CD4-positive, alpha-beta T cell (primary cell): ENCODE measurements at regions not wholly inside any gene's neighbourhood (a gene's known extent, or its start where the extent isn't known, plus 50 kb on each side); places are given as distances from the start of the nearest gene placed in this dataset.
"Not testable (repeated sequence)": the region's sequence is repeated elsewhere in the genome, so short reads cannot be mapped to it uniquely, and the experiment has no call there.

Experiments
- ATAC-seq: fragments of 200-7000 bp; cut with Tn5 transposase; one replicate; pipeline ENCODE4 v1.10.0; 2022; ENCODE audit warnings: mild to moderate bottlenecking; ENCODE audit not compliant: poor library complexity
- CTCF ChIA-PET: fragments of 350-600 bp; sonication (Branson Sonifier 250); formaldehyde crosslinking; loops from one replicate; lab custom pipeline; 2021; ENCODE audit warnings: antibody characterized with exemption, inconsistent platforms; lab: Charles Lee
- POLR2A ChIA-PET: fragments of 350-600 bp; sonication (Branson Sonifier 250); formaldehyde crosslinking; loops from one replicate; lab custom pipeline; 2021; ENCODE audit warnings: antibody characterized with exemption, inconsistent platforms; lab: Charles Lee
- DNase-seq, 14 experiments: peaks; one replicate each; pipeline ENCODE4 v3.0.0-alpha.2; 2013 to 2020; ENCODE audit warnings: mixed read lengths in 2 of 14
- H3K27ac ChIP-seq, 2 donors: one replicate each; pipeline versions ENCODE4 v1.5.1 to v1.7.0; 2013; ENCODE audit warnings: low read length in 2 of 2, low read depth in 1 of 2, mild to moderate bottlenecking in 1 of 2
- H3K27me3 ChIP-seq, 2 experiments: 1 replicate in 1 of 2; 2 replicates in 1 of 2; pipeline versions ENCODE4 v1.6.1 to v1.7.0; 2013; ENCODE audit warnings: low read length in 2 of 2, control low read depth in 1 of 2, mild to moderate bottlenecking in 1 of 2, moderate library complexity in 1 of 2; ENCODE audit not compliant: insufficient read depth in 2 of 2, control insufficient read depth in 1 of 2
- H3K36me3 ChIP-seq: one replicate; pipeline ENCODE4 v1.6.1; 2013; ENCODE audit warnings: low read length, control low read depth; ENCODE audit not compliant: insufficient read depth
- H3K4me1 ChIP-seq: one replicate; pipeline ENCODE4 v1.6.1; 2013; ENCODE audit warnings: low read length, control low read depth; ENCODE audit not compliant: insufficient read depth
- H3K4me3 ChIP-seq: one replicate; pipeline ENCODE4 v1.5.1; 2013; ENCODE audit warnings: mild to moderate bottlenecking, low read length, moderate library complexity
- H3K9me3 ChIP-seq, 2 experiments: 1 replicate in 1 of 2; 2 replicates in 1 of 2; pipeline versions ENCODE4 v1.6.1 to v1.7.0; 2013; ENCODE audit warnings: low read length in 2 of 2, mild to moderate bottlenecking in 2 of 2, control low read depth in 1 of 2, moderate library complexity in 1 of 2; ENCODE audit not compliant: control insufficient read depth in 1 of 2, insufficient read depth in 1 of 2
- H3K27ac Mint-ChIP-seq: one replicate; pipeline ENCODE4 v1.8.0; 2020; ENCODE audit warnings: mixed read lengths
- H3K27me3 Mint-ChIP-seq: one replicate; pipeline ENCODE4 v1.8.0; 2021; ENCODE audit warnings: mixed read lengths
- H3K36me3 Mint-ChIP-seq: one replicate; pipeline ENCODE4 v1.8.0; 2021; ENCODE audit warnings: low read depth, mixed read lengths
- H3K4me1 Mint-ChIP-seq: one replicate; pipeline ENCODE4 v1.8.0; 2021; ENCODE audit warnings: low read depth, mixed read lengths
- H3K4me3 Mint-ChIP-seq: one replicate; pipeline ENCODE4 v1.8.0; 2020; ENCODE audit warnings: mild to moderate bottlenecking, mixed read lengths
- H3K9me3 Mint-ChIP-seq: one replicate; pipeline ENCODE4 v1.8.0; 2020; ENCODE audit warnings: mixed read lengths
- intact Hi-C, 2 experiments: fragments of 100-400 bp; cut with DNase I in 1 of 2; cut with micrococcal nuclease in 1 of 2; formaldehyde crosslinking; loops; one replicate each; pipeline versions ENCODE4 v1.15.1 to v1.9.0; 2023 to 2025; cut with DNase I, micrococcal nuclease
- TF ChIP-seq, protein P1 (sequence below): fragments of 200-600 bp; IDR thresholded peaks from one replicate; pipeline ENCODE4 v1.8.0; 2022; ENCODE audit warnings: antibody characterized with exemption, mild to moderate bottlenecking

DNA sequence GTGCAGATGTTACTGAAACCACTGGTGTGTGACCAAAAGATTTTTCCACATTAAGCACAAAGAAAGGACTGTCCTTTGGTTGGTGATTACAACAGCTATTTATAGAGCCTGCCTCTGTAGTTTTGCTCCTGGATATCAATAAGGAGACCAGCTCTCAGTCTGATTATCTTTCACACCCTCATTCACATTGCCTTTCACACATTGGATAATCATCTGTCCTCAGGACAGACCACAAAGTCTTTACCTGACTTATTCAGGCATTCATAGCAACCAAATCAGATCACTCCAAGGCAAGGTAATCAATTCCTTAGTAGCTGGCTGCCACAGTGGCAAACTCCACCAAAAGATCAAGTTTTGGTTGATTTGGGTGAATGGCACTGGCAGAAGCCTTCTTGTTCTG is 59.6 kb upstream of the CPSF6 start:
- Mint-ChIP-seq H3K27me3 (no peaks in the 10 kb centered on the region), H3K36me3 (no peaks in the 10 kb centered on the region), H3K4me3 (no peak overlapping the region), H3K27ac (no peak overlapping the region), H3K9me3 (no peaks in the 10 kb centered on the region), H3K4me1 (no peaks in the 10 kb centered on the region)
- no peaks in the 10 kb centered on the region for H3K9me3 ChIP-seq
- no peaks in the 10 kb centered on the region for H3K36me3 ChIP-seq
- no peaks in the 10 kb centered on the region for H3K4me1 ChIP-seq
- ChIA-PET POLR2A (no interaction called here), CTCF (no interaction called here)
- no peak for DNase-seq
- no peaks in the 10 kb centered on the region for H3K27me3 ChIP-seq
- no peak for ATAC-seq
- no peak overlapping the region for H3K4me3 ChIP-seq
- intact Hi-C loops = no loop called here
- TF ChIP-seq, protein P1, sequence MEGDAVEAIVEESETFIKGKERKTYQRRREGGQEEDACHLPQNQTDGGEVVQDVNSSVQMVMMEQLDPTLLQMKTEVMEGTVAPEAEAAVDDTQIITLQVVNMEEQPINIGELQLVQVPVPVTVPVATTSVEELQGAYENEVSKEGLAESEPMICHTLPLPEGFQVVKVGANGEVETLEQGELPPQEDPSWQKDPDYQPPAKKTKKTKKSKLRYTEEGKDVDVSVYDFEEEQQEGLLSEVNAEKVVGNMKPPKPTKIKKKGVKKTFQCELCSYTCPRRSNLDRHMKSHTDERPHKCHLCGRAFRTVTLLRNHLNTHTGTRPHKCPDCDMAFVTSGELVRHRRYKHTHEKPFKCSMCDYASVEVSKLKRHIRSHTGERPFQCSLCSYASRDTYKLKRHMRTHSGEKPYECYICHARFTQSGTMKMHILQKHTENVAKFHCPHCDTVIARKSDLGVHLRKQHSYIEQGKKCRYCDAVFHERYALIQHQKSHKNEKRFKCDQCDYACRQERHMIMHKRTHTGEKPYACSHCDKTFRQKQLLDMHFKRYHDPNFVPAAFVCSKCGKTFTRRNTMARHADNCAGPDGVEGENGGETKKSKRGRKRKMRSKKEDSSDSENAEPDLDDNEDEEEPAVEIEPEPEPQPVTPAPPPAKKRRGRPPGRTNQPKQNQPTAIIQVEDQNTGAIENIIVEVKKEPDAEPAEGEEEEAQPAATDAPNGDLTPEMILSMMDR = no peak
- no peak overlapping the region for H3K27ac ChIP-seq

DNA sequence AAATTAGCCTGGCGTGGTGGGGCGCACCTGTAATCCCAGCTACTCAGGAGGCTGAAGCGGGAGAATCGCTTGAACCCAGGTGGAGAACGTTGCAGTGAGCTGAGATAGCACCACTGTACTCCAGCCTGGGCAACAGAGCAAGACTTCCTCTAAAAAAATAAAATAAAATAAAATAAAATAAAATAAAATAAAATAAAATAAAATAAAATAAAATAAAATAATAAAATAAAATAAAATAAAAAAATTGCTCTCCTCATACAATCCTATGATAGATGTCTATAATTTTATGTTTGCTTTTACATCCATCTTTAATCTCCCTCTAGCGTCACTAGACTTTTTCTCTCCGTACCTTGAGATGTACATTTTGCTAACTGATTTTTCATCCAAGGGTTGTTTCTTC is 51.8 kb upstream of the CPSF6 start:
- H3K27ac ChIP-seq, POLR2A ChIA-PET, H3K4me1 Mint-ChIP-seq, H3K4me3 Mint-ChIP-seq, ATAC-seq, DNase-seq, intact Hi-C loops, H3K27me3 Mint-ChIP-seq, H3K27ac Mint-ChIP-seq, H3K4me3 ChIP-seq, H3K9me3 ChIP-seq, H3K36me3 ChIP-seq, H3K4me1 ChIP-seq, H3K9me3 Mint-ChIP-seq, CTCF ChIA-PET, H3K27me3 ChIP-seq: not testable (repeated sequence)
- H3K36me3 Mint-ChIP-seq = peaks cover 12% of the 10 kb centered on the region

DNA sequence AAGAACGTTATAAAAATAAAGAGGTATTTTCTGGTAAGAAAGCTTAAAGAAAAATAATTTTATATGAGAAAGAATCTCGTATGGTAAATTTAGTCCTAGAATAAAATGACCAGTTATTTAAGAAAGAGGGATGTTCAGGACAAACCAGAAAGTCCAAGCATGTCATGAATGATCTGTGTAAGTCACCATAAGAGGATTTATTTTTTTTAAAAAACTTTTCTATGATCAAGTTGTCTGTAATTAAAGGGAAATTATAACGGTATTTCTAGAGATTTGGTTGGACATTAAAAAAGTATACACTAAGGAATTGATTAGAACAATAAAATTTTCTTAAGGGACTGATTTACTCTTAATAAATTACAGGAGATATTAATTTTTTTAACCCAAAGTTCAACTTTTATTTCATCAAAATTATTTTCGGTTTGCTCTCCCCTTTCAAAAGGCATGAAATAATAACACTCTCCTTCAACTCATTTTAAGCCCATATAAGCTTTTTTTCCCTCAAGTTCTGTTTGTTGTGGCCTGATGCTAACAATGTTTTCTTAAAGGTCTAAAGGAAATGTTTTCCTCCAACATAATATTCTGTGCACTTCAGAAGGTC is 49.9 kb upstream of the CPSF6 start:
- ChIA-PET POLR2A (no interaction called here), CTCF (no interaction called here)
- ATAC-seq = no peak
- Mint-ChIP-seq H3K9me3 (peaks cover 6% of the 10 kb centered on the region), H3K4me1 (no peaks in the 10 kb centered on the region), H3K4me3 (no peak overlapping the region), H3K36me3 (peaks cover 12% of the 10 kb centered on the region), H3K27ac (no peak overlapping the region), H3K27me3 (no peaks in the 10 kb centered on the region)
- DNase-seq = no peak
- Histone ChIP-seq H3K27ac (no peak overlapping the region), H3K36me3 (no peaks in the 10 kb centered on the region), H3K4me3 (no peak overlapping the region), H3K9me3 (peaks cover 5 to 7% of the 10 kb centered on the region in 2 experiments), H3K27me3 (no peaks in the 10 kb centered on the region), H3K4me1 (no peaks in the 10 kb centered on the region)
- intact Hi-C loops = no loop called here
- TF ChIP-seq, protein P1 = no peak
